ENCODE measurements at regions not wholly inside any gene's neighbourhood (a gene's known extent, or its start where the extent isn't known, plus 50 kb on each side); places are given as distances from the start of the nearest gene placed in this dataset.

DNA sequence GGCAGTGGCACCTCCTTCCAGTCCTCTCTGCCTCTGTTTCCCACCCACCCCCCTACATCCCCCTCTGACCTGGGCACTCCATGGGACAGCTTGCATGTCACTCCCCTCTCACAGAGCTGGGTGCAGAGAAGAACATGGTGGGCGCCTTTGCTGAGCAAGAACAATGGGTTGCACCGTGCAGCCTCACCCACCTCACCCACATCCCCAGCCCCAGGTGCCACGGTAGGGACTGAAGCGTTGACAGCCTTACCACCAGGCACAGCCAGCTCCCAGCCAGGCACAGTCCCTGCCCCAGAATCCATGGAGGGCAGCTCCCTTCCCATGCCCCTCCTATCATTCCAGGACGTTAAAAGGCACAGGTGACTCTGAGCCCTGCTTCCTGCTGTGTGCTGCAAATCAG lies 93.1 kb upstream of the VSTM2B start:
- DNase-seq: no peak

DNA sequence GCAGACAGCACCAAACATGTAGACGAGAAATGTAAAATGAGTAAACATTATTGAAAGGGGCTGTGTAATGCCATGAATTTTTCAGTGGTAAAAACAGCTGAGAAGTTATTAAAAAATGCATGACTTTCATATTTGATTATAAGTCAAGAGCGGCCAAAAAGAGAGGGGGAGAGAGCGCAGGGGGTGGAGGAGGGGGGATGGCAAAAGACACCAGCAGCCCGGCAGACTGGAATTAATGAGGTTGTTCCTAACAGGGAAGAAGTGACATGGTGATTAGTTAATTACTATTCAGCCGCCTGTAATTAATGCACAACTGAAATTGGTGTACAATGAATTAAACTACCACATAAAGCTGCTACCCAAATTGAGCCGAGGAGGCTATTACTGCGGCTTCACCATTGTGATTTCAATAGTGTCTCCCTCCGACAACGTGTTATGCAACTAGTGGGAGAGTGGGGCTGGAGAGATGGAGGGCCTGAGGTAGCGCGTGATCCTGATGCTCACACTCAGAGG lies 89.1 kb upstream of the VSTM2B start:
- DNase-seq: no peak

- DNase-seq: no peak
These were observed 86.8 kb upstream of the VSTM2B start for GRCh38 chr19:29439021-29439420.

GRCh38 chr19:29439688-29440550 lies 85.9 kb upstream of the VSTM2B start:
- no peak for DNase-seq

DNA sequence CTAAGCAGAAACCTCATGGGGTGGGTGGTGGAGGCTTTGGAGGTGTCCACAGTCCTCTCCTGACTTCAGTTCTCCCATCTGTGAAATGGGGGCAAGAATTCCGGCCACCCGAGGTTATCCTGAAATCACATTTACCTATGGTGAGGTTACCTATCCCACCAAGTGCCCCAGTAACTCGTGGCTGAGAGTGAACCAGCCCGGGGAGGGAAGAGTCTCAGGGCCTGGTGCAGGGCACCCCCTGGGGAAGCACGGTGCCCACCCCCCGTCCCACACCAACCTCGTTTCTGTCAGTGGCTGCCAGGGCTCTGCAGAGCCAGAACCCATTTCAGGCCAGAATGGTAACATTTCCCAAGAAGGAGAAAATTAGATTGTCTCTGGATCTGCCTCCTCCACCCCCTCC lies 83.7 kb upstream of the VSTM2B start:
- no peak for DNase-seq

DNA sequence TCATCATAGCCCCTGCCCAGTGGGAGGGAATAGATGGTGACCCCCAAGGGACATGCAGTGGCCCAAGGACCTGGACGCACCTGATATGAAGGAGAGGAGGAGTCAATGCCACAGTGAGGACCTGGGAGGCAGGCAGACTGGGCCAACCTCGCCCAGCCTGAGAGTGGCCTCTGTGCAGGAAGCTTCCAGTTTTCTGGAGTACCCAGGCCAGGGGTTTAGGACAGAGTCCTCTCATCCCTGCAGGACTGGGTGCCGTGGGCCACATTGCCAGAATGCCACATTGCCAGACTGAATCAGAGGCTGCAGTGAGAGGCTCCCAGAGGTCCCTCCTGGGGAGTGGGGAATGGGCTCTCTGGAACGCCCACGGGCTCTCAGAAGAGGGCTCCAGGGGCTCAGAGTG lies 82.9 kb upstream of the VSTM2B start:
- no peak for DNase-seq

DNA sequence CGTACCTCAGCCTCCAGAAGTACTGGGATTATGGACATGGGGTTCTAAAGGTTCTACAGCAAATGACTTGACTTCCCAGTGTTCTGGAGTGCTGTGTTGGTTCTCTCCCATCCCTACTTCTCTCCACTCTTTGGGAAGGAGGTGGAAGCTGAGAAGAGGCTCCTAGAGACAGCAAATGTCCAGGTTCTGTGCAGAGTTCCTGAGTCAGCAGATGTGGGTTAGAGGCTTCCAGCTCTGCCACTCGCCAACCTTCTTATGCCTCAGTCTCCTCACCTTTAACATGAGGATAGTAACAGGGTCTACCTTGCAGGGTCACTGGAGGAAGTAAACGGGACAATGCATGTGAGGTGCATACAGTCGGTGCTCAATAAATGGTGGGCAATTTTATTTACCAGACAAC lies 80.5 kb upstream of the VSTM2B start:
- no peak for DNase-seq

DNA sequence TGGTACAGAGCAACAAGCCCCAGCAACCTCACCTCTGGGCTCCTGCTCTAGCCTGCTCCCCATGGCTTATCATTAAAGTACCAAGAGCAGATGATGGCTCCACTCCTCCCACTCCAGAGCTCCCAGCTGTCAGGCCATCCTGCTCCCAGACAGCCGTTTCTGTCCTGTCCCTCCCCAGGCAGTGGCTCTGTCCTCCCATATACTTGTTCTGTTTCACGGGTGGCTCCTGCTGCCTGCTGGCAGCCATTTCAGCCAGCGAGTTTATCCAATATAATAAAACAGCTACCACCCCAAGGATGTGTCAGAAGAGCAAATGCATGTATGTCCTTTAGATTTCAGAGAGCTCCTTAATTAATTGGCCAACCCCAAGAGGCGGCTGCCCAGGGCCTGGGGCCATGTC lies 79.4 kb upstream of the VSTM2B start:
- no peak for DNase-seq

DNA sequence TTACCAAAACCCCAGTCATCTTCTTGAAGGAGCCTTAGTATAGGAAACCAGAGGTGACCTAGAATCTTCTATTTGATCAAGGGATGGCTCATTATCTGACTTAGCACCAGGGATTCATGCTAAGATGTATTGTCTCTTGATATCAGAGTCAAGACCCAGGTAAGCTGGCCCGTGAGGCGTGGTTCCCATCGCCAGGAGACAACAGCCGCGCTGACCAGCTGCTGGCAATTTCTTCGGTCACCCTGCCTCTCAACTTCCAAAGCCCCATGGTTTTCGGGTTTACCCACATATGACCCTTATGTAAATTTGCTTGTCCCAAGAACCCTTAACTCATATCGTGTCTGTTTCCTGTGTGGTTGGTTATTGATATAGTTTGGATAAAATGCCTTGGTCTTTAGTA lies 77.7 kb upstream of the VSTM2B start:
- no peak for DNase-seq

- no peak for DNase-seq
These were observed 76.4 kb upstream of the VSTM2B start for GRCh38 chr19:29449371-29449770.

GRCh38 chr19:29450306-29450705 lies 75.5 kb upstream of the VSTM2B start:
- no peak for DNase-seq

- no peak for DNase-seq
These were observed 75.0 kb upstream of the VSTM2B start for GRCh38 chr19:29450812-29451211.

DNA sequence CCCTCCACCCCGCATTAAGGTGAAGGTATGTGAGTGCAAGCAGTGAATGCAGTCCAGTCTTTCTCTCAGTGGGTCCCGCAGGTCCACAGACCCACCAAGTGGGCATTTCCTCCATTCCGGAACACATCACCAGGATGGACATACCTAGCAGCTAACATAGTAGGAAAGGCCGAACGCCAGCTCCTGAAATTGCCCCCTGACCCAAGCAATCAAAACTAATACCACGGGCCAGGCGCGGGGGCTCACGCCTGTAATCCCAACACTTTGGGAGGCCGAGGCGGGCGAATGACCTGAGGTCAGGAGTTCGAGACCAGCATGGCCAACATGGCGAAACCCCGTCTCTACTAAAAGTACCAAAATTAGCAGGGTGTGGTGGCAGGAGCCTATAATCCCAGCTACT lies 71.7 kb upstream of the VSTM2B start:
- no peak for DNase-seq

DNA sequence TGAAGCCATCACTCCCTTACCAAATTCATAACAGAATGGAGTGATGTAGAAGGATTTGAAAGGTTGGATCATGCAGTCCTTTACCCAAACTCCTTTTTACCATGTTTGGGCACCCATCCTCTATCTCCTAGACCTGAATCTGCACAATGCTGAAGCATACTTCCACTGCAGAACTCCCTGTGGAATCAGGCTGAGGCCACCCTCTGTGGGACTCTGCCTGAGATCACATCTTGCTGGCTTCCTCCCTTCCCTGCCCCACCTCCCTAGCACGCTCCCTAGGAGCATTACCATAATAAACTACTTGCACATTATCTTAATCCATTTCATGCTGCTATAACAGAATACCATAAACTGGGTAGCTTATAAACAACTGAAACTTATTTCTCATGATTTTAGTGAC lies 68.4 kb upstream of the VSTM2B start:
- no peak for DNase-seq

- DNase-seq: peak; percentile 52
These were observed 57.9 kb upstream of the VSTM2B start for GRCh38 chr19:29467824-29468401.

DNA sequence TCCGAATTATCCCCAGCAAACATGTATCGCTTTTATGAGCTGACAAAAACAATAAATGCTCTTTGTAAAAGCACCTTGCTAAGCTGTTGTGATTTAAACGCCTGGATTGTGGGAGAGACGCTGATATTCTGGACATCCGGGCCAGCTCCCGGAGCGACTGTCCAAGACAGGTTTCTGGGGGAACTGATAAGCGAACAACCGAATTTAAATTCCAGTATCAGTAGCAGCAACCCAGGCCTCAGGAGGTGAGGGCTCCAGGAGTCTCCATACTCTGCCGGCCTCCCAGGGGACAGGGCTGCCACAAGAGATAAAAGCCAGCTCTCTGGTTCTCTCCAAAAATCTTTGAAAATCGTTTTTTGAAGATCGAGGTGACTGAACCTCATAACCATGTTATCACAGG lies 50.3 kb upstream of the VSTM2B start:
- no peak for DNase-seq
